Kasumi-1 (cell line): ENCODE measurements at regions not wholly inside any gene's neighbourhood (a gene's known extent, or its start where the extent isn't known, plus 50 kb on each side); places are given as distances from the start of the nearest gene placed in this dataset.

Experiments
- DNase-seq, 2 experiments: peaks; one replicate each; lab custom pipeline; 2025; lab: John Stamatoyannopoulos, UW

GRCh38 chr3:162125790-162126189, 629.2 kb downstream of the OTOL1 start:
- no peak for DNase-seq

- DNase-seq: no peak
Measured at GRCh38 chr3:162130582-162130981, 634.0 kb downstream of the OTOL1 start.

DNA sequence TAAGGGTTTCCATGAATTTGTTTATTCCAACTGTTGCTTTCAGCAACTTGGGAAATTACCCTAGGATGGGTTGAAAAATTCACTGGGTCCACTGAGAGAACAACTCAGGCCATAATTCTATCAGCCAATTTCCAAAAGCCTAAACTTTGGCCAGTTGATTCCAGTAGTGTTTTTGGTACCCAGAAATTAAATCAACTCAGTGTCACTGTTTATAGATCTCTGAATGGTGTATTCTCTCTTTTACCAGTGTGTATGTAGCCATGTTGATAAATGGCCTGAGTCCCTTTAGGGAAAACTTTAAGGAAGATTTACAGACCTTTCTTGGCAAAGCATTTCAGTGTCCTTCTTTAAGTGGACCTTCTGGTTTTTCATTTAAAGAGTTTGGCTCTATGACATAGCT, 636.4 kb downstream of the OTOL1 start:
- DNase-seq: no peak

DNA sequence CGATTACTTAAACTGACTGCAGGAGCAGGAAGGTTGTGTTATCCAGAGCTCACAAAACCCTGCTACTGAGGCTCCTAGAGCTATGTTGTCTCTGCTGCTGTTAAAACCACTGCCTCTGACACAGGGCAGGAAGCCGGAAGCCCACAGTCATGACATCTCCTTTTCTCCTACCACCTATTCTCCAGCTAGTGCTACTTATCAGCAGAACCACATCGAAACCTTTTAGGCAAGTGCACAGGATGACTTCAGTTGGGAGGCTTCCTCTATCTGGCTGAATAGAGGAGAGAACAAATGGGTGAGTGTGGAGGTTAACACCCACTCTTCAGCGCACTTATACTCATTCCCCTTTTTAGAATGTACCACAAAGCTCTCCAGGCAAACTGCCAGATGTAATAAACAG, 638.0 kb downstream of the OTOL1 start:
- peak; percentile 98 to 99 for DNase-seq

GRCh38 chr3:162136136-162136535, 639.5 kb downstream of the OTOL1 start:
- no peak for DNase-seq

DNA sequence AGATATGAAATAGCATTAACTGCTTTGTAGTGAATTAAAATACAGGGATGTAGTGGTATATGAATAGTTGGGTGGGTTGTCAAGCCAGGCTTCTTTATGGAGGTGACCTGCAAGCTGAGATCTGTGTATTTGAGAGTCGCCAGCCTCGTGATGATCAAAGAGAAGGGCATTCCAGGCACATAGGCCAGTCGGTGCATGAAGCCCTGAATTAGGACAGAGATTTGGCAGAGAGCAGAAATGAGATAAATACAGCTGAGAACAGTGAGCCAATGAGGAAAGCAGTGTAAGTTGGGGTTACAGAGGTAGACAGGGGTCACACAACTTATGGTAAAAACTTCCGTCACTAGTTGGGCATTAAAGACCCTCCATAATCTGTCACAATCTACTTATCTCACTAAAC, 641.9 kb downstream of the OTOL1 start:
- DNase-seq: no peak

DNA sequence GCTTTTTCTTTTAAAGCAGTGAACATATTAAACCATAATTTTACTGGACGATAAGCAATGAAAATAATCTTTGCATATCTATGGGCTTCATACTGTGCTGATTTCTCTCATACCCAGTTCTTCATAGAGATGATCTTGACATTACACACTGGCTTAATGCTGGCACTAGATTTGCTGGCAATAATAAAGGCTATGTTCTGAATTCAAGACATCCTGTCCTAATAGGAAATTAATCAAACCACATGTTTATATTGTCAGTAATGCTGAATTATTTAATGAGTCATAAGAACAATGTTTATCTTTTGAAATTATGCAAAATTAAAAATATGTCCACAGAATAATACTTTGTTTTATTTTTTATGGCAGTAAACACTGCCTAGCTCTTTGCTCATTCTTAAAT, 643.2 kb downstream of the OTOL1 start:
- DNase-seq: no peak

- DNase-seq: no peak
Measured at GRCh38 chr3:162141272-162141791, 644.7 kb downstream of the OTOL1 start.

DNA sequence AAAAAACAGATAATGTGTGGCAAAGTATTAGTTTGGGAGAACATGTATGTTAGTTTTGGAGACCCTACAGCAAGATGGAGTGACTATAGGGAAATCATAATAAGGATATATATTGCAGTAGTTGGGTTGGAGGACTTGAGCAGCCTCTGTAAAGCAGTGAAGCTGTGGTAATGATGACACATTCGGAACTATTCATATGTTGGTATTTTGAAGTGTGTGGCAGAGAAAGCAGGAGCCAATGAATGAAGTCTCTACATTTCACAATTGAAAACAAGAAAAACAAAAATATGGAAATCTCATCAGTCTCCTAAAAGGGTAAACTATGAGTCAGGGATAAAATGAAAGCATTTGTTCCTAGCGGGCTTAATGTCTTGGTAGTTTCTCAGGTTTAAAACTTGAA, 645.9 kb downstream of the OTOL1 start:
- DNase-seq: no peak

- no peak for DNase-seq
Measured at GRCh38 chr3:162143180-162143579, 646.6 kb downstream of the OTOL1 start.

DNA sequence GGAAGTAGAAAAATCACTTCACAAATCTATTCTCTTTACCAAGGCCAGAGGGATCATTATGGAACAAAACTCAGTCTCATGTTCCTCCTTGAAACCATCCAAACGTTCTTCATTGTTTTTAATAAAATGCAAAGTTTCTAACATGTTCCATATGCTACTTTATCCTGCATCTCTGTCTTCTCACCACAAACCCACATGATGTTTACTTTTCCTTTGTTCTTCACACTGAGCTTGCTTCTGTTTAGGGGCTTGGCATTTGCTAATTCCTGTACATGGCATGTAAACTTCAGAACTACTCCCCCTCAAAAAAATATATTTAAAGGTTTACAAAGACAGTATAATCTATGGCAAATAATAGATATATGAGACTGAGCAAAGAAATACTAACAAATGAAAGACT, 651.4 kb downstream of the OTOL1 start:
- DNase-seq: no peak

DNA sequence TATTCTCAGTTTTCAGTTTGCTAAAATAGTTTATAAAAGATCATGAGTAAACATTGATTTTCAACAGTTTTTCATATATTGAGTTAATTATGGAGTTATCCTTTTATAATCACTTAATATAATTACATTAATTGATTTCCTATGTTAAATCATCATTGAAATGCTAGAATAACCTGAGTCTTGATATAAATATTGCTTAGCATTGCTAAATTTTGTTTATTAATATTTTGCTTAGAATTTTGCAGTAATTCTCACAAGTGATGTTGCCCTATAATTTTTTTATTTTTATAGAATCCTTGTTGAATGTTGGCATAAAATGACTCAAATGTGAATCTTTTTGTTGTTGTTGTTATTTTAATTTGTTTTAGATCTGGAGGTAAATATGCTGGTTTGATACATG, 654.2 kb downstream of the OTOL1 start:
- no peak for DNase-seq

- no peak for DNase-seq
Measured at GRCh38 chr3:162152636-162153035, 656.0 kb downstream of the OTOL1 start.

DNA sequence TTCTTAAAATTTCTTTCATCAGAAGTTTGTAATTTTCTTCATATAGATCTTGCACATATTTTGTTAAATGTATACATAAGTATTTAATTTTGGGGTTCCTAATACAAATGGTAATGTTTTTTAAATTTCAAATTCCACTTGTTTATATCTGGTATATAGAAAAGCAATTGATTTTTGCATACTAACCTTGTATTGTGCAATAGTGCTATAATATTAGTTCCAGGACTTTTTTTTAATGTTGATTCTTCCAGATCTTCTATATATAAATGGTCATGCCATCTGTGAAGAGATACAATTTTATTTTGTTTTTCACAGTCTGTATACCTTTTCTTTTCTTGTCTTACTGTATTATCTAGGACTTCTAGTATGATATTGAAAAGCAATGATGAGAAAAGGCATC, 665.0 kb downstream of the OTOL1 start:
- DNase-seq: no peak

GRCh38 chr3:162165346-162165745, 668.7 kb downstream of the OTOL1 start:
- no peak for DNase-seq

- no peak for DNase-seq
Measured at GRCh38 chr3:162166543-162166942, 669.9 kb downstream of the OTOL1 start.

- no peak for DNase-seq
Measured at GRCh38 chr3:162168715-162169114, 672.1 kb downstream of the OTOL1 start.

- DNase-seq: no peak
Measured at GRCh38 chr3:162170581-162170980, 674.0 kb downstream of the OTOL1 start.

DNA sequence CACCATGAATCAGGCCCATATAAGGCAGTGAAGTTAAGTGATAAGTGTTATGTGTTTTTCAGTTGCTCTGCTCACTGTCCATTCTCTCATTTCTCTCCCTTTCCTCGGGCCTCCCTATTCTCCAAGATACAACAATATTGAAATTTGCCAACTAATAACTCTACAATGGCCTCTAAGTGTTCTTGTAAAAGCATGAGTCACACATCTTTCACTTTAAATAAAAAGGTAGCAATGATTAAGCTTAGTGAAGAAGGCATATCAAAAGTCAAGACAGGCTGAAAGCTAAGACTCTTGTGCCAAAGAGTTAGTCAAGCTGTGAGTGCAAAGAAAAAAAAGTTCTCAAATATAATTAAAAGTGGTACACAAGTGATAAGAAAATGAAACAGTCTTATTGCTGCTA, 675.4 kb downstream of the OTOL1 start:
- no peak for DNase-seq

- DNase-seq: no peak
Measured at GRCh38 chr3:162175145-162175544, 678.5 kb downstream of the OTOL1 start.

DNA sequence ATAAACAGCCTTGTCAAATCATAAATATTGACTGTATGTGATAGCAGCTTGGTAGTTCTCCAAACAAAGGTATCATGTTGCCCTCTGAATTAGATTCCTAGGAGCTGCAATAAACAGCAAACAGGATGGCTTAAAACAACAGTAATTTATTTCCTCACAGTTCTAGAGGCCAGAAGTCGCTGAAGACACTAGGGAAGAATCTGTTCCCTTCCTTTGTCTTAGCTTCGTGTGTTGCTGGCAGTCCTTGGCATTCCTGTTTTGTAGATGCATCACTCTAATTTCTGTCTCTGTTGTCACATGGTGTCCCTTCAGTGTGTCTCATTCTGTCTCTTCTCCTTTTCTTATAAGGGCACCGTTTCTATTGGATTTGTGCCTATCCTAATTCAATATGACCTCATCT, 679.3 kb downstream of the OTOL1 start:
- DNase-seq: no peak

GRCh38 chr3:162183440-162183839, 686.8 kb downstream of the OTOL1 start:
- no peak for DNase-seq

GRCh38 chr3:162192340-162193029, 695.9 kb downstream of the OTOL1 start:
- DNase-seq: no peak
